ENCODE measurements at regions not wholly inside any gene's neighbourhood (a gene's known extent, or its start where the extent isn't known, plus 50 kb on each side); places are given as distances from the start of the nearest gene placed in this dataset.

- Histone ChIP-seq H3K9me2 (ENCODE audit: insufficient read depth) (no peaks in the 10 kb centered on the region), H3K36me3 (ENCODE audit: insufficient read depth) (no peaks in the 10 kb centered on the region), H3K27ac (ENCODE audit: low read depth) (no peak overlapping the region), H2AFZ (peak overlapping the region; percentile 67; the same call in 1 of the 2 replicates), H3F3A (replicated peaks; ENCODE audit: low read depth) (no peaks in the 10 kb centered on the region), H3K27me3 (ENCODE audit: insufficient read depth) (no peaks in the 10 kb centered on the region), H3K79me2 (replicated peaks; ENCODE audit: insufficient read depth) (no peaks in the 10 kb centered on the region), H3K4me2 (no peak overlapping the region), H4K20me1 (replicated peaks; ENCODE audit: insufficient read depth) (no peaks in the 10 kb centered on the region), H3K4me3 (no peak overlapping the region), H3K4me1 (ENCODE audit: insufficient read depth) (0 out of 2 replicates have a peak, but pooled peaks cover 4% of the 10 kb centered on the region)
- peak; percentile 77 for ATAC-seq
- peaks cover 12% of the 10 kb centered on the region; the same call in 2 of the 3 replicates for H3K4me1 Mint-ChIP-seq
- no peaks in the 10 kb centered on the region for H3K27me3 Mint-ChIP-seq (ENCODE audit: insufficient read depth, low read depth, poor library complexity)
- TF ChIP-seq STAT1 (IDR thresholded peaks at IDR 0.05; ENCODE audit: unreplicated experiment) (no peak), EZH2phosphoT487 (IDR thresholded peaks at IDR 0.05; ENCODE audit: unreplicated experiment) (no peak), REST (IDR thresholded peaks at IDR 0.05; ENCODE audit: unreplicated experiment) (no peak), CREB1 (CRISPR knock-in tag; IDR thresholded peaks at IDR 0.05; ENCODE audit: low read depth) (no peak), ZNF462 (CRISPR knock-in tag; IDR thresholded peaks at IDR 0.05) (no peak), ZNF331 (CRISPR knock-in tag; IDR thresholded peaks at IDR 0.05; ENCODE audit: low read depth) (no peak), JUNB (IDR thresholded peaks at IDR 0.05; ENCODE audit: unreplicated experiment) (no peak), POLR2AphosphoS5 (IDR thresholded peaks at IDR 0.05; ENCODE audit: low read depth) (no peak), ETS1 (IDR thresholded peaks at IDR 0.05) (no peak), EZH2 (IDR thresholded peaks at IDR 0.05; ENCODE audit: low read depth, unreplicated experiment) (no peak), NANOG (IDR thresholded peaks at IDR 0.05; ENCODE audit: borderline replicate concordance) (no peak), CTCF (conservative IDR thresholded peaks at IDR 0.05; ENCODE audit: low read depth in 2 of 2) (no peak)
- H3K9me3 Mint-ChIP-seq: no peaks in the 10 kb centered on the region
- H3K4me3 Mint-ChIP-seq: no peak overlapping the region
- peak overlapping the region; percentile 3; the same call in 1 of the 2 replicates for H3K27ac Mint-ChIP-seq
- H3K36me3 Mint-ChIP-seq (ENCODE audit: low read depth): no peaks in the 10 kb centered on the region
- no peak for DNase-seq (ENCODE audit: low spot score)
Observed at GRCh38 chr4:153933915-153934687, 145.2 kb upstream of the SFRP2 start.
